ENCODE measurements at regions not wholly inside any gene's neighbourhood (a gene's known extent, or its start where the extent isn't known, plus 50 kb on each side); places are given as distances from the start of the nearest gene placed in this dataset.
"Not testable (repeated sequence)": the region's sequence is repeated elsewhere in the genome, so short reads cannot be mapped to it uniquely, and the experiment has no call there.

- H3K4me3 ChIP-seq (ENCODE audit: low read depth, low read length); DNase-seq (ENCODE audit: low read depth); H3K27me3 ChIP-seq (ENCODE audit: control insufficient read depth, insufficient read depth, low read length); H3K36me3 ChIP-seq (ENCODE audit: control insufficient read depth, insufficient read depth, low read length): not testable (repeated sequence)
Observed at GRCh38 chr7:76971201-76971600, 61.0 kb downstream of the SPDYE17 start.

DNA sequence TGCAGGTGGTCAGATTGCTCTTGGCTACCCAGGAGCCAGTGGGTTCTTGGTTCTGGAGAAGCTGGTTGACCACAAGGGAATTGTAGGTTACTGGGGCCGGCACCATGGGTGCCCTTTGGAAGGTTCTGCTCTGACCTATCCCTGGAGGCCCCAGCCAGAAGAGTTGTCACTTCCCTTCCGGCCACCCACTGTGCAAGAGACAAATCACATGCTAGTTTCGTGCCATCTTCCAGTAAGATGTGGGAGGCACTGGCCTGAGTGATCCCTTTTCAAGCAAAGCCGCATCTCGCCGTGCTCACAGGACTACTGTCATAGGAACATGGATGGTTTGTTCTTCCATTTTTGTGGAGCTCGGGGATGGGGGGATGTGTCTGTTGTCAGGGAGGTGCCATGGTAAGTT lies 62.3 kb downstream of the SPDYE17 start:
- not testable (repeated sequence) for DNase-seq (ENCODE audit: low read depth); H3K27me3 ChIP-seq (ENCODE audit: control insufficient read depth, insufficient read depth, low read length); H3K36me3 ChIP-seq (ENCODE audit: control insufficient read depth, insufficient read depth, low read length); H3K4me3 ChIP-seq (ENCODE audit: low read depth, low read length)

DNA sequence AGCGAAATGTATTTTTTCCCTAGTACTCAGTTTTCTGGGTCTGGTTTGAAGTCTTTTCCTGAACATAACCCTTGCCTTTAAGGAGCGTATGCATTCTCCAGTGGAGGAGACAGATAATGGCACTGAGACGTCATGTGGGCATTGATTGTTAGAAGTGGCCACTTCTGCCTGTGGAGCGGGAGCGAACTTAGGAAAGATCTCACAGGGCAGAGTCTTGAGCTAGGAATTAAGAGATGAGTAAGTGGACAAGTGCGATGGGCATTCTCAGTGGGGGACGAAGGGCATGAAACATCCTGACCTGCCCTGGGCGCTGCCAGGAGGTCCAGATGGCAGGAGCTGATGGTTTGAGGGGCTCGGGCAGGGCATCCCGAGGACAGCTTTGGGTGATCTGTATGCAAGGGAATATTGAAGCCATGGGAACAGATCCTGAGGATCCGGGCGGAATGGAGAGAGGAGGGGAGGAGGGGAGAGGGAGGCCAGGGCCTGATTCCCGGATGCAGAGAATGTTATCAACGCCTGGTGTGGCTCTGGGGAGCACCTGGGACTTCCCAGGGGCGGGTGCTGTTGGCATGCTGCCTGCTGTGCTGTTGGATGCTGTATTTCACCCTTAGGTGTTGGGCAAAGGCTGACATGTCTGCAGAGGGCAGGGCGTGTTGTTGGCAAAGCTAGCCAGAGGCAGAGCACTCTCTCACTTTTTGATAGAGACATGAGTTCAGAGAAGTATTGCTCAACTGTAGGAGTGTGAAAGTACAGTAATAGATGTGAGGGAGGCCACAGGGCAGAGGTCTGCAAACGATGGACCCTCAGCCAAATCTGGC lies 66.2 kb downstream of the SPDYE17 start:
- H3K36me3 ChIP-seq (ENCODE audit: control insufficient read depth, insufficient read depth, low read length); H3K4me3 ChIP-seq (ENCODE audit: low read depth, low read length); DNase-seq (ENCODE audit: low read depth); H3K27me3 ChIP-seq (ENCODE audit: control insufficient read depth, insufficient read depth, low read length): not testable (repeated sequence)

GRCh38 chr7:76964050-76964449 lies 68.1 kb downstream of the SPDYE17 start:
- not testable (repeated sequence) for H3K36me3 ChIP-seq (ENCODE audit: control insufficient read depth, insufficient read depth, low read length); DNase-seq (ENCODE audit: low read depth)

GRCh38 chr7:76963061-76963460 lies 69.1 kb downstream of the SPDYE17 start:
- not testable (repeated sequence) for H3K36me3 ChIP-seq (ENCODE audit: control insufficient read depth, insufficient read depth, low read length); DNase-seq (ENCODE audit: low read depth); H3K4me3 ChIP-seq (ENCODE audit: low read depth, low read length); H3K27me3 ChIP-seq (ENCODE audit: control insufficient read depth, insufficient read depth, low read length)

More at GRCh38 chr7:76964050-76964449, 68.1 kb downstream of the SPDYE17 start:
- not testable (repeated sequence) for H3K27me3 ChIP-seq (ENCODE audit: control insufficient read depth, insufficient read depth, low read length); H3K4me3 ChIP-seq (ENCODE audit: low read depth, low read length)

DNA sequence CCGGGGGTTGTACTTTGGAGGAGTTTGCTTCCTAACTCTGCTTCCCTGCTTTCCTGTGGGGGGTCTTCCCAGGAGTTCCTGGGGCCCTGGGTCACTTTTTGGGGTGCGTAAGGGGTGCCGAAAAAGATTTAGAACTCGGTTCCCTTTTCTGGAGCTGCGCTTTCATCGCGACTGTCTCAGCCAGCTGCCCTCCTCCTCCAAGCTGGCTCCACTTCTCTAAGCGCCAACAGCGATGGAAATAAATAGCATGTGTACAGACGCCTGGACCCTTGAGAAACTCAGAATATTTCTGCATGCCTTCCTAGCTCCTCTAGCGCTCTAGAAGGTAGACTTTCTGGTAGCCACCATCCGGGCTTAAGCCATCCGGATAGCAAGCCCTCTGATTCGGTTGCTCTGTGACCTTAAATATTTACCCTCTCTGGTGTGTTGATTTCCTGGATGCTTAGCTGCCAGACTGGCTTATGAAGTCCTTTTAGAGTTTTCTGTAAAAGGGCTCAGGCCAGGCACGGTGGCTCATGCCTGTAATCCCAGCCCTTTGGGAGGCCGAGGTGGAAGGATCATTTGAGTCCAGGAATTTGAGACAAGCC lies 71.7 kb downstream of the SPDYE17 start:
- not testable (repeated sequence) for H3K27me3 ChIP-seq (ENCODE audit: control insufficient read depth, insufficient read depth, low read length); H3K36me3 ChIP-seq (ENCODE audit: control insufficient read depth, insufficient read depth, low read length); H3K4me3 ChIP-seq (ENCODE audit: low read depth, low read length); DNase-seq (ENCODE audit: low read depth)

DNA sequence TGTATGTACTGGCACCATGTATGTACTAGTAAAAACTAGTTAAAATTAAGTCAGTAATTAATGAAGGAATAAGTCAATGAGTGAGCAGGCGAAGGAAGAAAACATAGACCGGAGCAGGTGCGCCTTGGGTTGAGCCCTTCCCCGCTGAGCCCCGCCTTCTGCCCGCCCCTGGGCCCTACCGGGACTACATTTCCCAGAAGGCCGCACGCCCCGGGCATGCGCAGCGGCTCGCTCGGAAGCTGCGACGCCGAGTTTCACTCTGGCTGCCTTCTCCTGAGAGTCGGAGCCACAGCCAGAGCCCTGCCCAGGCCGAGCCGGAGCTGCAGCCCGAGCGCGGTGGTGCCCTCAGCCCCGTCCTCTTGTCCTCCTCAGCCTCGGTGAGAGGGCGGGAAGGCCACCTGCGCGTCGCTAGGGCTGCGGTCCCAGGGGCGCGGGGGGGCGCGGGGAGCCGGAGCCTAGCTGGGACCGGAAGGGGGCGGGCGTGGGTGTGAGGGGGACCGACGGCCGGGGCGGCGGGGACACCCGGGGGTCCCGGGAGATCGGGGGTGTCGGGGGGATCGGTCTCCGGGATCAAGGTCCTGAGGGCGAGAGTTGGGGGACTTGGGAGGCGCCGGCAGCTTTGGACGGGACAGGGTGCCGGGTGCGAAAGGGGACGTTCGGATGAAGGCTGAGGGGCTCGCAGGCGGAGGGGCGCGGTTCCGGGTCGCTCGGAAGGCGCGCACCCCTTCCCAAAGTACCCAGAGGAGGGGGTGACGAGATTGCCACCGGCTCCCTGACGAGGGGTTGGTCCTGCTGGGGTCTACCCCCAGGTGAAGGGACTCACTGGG lies 72.4 kb downstream of the SPDYE17 start:
- H3K4me3 ChIP-seq (ENCODE audit: low read depth, low read length), result peak overlapping the region; percentile 35
- not testable (repeated sequence) for H3K36me3 ChIP-seq (ENCODE audit: control insufficient read depth, insufficient read depth, low read length); H3K27me3 ChIP-seq (ENCODE audit: control insufficient read depth, insufficient read depth, low read length); DNase-seq (ENCODE audit: low read depth)

DNA sequence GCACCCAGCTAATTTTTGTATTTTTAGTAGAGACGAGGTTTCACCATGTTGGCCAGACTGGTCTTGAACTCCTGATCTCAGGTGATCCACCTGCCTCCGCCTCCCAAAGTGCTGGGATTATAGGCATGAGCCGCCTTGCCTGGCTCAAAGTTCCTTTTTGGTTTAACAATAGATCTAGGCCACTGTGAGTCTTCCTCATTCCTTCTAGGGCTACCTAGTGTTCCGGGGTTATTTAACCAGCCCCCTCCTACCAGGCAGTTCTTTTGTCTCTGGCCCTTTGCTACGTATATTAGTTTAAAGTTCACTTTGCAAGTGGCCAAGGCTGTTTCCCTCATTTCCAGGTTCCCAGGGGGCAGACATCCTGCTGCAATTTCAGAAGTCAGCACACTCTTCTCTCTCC lies 75.6 kb downstream of the SPDYE17 start:
- not testable (repeated sequence) for DNase-seq (ENCODE audit: low read depth); H3K4me3 ChIP-seq (ENCODE audit: low read depth, low read length); H3K27me3 ChIP-seq (ENCODE audit: control insufficient read depth, insufficient read depth, low read length); H3K36me3 ChIP-seq (ENCODE audit: control insufficient read depth, insufficient read depth, low read length)

DNA sequence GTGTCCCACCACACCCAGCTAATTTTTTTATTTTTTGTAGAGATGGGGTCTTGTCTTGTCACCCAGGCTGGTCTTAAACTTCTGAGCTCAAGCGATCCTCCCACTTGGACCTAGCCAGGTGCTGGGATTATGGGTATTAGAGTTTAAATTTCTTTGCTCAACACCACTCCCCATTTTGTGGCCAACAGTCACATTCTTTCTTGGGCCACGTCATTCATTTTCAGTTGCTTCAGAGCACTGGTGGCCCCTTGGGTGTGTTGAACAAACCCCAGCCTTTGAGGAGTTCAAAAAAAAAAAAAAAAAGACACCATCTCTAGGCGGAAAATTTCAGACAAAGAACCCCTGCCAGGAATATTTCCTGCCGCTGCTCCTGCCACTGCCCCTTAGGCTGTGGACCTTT lies 77.0 kb downstream of the SPDYE17 start:
- not testable (repeated sequence) for H3K27me3 ChIP-seq (ENCODE audit: control insufficient read depth, insufficient read depth, low read length); DNase-seq (ENCODE audit: low read depth); H3K36me3 ChIP-seq (ENCODE audit: control insufficient read depth, insufficient read depth, low read length); H3K4me3 ChIP-seq (ENCODE audit: low read depth, low read length)

DNA sequence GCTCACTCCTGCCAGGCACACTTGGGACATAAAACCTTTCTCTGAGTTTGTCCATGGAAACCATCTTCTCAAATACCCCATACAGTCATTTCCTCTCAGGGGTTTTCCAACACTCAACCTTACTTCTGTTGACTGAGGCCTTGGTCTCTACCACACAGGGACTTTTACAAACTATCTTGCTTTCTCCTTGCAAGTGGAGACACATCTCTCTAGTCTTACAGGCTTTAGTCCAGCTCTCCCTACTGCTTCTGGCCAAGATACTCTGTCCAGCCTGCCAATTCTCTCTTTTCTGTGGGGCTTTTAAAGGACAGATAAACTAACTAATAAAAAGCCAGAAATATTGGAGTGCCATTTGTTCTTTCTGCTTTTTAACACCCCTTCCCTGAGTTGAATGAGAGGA lies 87.6 kb downstream of the SPDYE17 start:
- H3K36me3 ChIP-seq (ENCODE audit: control insufficient read depth, insufficient read depth, low read length); H3K27me3 ChIP-seq (ENCODE audit: control insufficient read depth, insufficient read depth, low read length); DNase-seq (ENCODE audit: low read depth); H3K4me3 ChIP-seq (ENCODE audit: low read depth, low read length): not testable (repeated sequence)

DNA sequence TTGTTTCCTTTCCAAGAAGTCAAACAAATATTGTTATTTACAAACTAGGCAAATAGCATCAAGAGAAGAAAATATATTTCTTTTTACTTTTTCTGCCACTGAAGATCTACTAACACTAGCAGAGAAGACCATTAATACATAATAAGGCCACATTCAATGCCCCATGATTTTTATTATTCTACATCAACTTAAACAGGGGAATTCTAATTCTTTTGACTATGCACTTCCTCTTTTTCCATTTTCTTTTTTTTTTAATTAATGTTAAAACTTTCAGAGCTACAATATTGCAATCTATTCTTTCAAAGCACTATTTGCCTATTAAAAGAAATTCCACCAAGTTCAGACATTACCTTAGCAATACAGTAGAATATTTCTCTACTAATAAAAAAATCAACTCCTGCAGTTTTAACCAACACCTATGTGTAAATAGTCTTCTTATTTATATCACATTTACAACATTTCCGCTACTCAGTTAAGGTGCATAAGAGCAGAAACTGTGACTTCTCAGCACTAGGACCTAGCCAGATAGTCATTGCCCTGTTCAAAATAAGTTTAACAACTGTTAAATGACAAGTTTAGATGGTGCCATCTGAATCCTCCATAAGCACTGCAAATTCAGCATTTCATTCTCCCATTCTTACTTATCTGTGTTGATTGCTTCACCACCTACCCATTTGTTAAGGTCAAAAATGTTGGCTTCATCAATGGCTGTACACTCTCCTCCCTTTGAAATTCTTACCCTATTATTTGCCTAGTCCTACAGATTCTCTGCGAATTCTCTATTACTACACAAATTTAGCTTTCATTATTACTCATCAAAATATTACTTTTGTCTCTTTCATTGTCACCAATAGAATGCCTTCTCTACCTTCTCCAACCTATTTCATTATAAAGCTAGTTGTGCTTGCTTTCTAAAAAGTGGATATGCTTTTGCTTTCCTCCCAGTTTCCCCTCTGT lies 90.1 kb downstream of the SPDYE17 start:
- not testable (repeated sequence) for H3K4me3 ChIP-seq (ENCODE audit: low read depth, low read length); DNase-seq (ENCODE audit: low read depth); H3K27me3 ChIP-seq (ENCODE audit: control insufficient read depth, insufficient read depth, low read length); H3K36me3 ChIP-seq (ENCODE audit: control insufficient read depth, insufficient read depth, low read length)

DNA sequence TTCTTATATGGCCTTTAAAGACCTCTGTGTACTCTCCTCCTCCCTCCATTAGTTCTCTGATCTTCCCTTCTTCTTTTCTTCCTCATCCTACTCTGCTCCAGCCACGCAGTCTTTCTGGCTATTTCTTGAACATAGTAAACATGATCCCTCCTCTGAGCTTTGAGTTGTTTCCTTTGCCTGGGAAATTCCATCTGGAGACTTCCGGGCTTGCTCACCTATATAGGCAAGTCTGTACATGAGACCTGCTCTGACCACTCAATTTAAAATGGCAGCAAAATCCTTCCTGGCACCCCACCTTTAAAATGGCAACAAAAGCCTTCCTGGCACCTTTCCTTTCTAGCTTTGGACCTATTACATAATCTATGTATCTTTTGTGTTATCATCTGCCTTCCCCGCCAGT lies 94.4 kb downstream of the SPDYE17 start:
- H3K27me3 ChIP-seq (ENCODE audit: control insufficient read depth, insufficient read depth, low read length); H3K36me3 ChIP-seq (ENCODE audit: control insufficient read depth, insufficient read depth, low read length); H3K4me3 ChIP-seq (ENCODE audit: low read depth, low read length); DNase-seq (ENCODE audit: low read depth): not testable (repeated sequence)

DNA sequence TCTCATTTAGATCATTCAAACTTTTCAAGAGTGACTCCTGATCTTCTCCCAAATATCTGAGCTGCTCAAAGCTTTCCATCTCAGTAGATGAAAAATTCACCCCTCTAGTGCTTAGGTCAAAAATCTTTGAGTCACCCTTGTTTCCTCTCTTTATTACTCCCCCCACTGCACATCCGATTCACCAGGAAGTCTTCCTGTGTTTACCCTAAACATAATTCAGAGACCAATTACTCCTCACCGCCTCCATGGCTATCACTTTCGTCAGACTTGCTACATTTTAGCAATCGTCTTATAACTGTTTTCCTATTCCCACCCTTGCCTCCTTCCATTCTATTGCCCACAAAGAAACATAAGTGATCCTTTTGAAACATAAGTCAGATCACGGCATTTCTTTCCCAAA lies 94.8 kb downstream of the SPDYE17 start:
- not testable (repeated sequence) for H3K36me3 ChIP-seq (ENCODE audit: control insufficient read depth, insufficient read depth, low read length); H3K27me3 ChIP-seq (ENCODE audit: control insufficient read depth, insufficient read depth, low read length); DNase-seq (ENCODE audit: low read depth); H3K4me3 ChIP-seq (ENCODE audit: low read depth, low read length)

DNA sequence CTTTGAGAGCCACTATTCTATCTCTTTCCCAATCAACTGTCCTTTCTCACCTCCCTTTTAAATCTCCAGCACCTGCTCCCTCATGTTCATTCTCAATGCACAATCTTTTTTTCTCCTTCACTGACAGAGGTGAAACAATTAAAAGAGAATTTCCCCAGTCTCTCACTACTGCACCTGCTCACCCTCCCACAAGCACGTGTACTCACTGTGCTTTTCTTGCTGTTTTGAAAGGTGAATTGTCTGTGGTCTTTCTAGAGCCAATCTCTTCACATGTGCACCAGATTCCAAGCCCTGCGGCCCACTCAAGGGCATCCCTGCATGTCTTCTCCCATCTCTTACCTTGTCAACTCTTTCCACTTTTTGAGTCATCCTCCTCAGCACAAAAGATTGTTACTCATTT lies 95.8 kb downstream of the SPDYE17 start:
- DNase-seq (ENCODE audit: low read depth); H3K27me3 ChIP-seq (ENCODE audit: control insufficient read depth, insufficient read depth, low read length); H3K36me3 ChIP-seq (ENCODE audit: control insufficient read depth, insufficient read depth, low read length); H3K4me3 ChIP-seq (ENCODE audit: low read depth, low read length): not testable (repeated sequence)

Measured in kidney epithelial cell (primary cell).